ENCODE measurements at regions not wholly inside any gene's neighbourhood (a gene's known extent, or its start where the extent isn't known, plus 50 kb on each side); places are given as distances from the start of the nearest gene placed in this dataset.

- Histone ChIP-seq H3K4me1 (ENCODE audit: insufficient read depth, insufficient read length) (no peaks in the 10 kb centered on the region), H3K4me3 (ENCODE audit: insufficient read length, low read depth) (no peak overlapping the region), H3K9me3 (ENCODE audit: insufficient read depth, low read length) (no peaks in the 10 kb centered on the region), H3K36me3 (ENCODE audit: insufficient read depth, insufficient read length, low read length) (no peaks in the 10 kb centered on the region), H3K27me3 (ENCODE audit: insufficient read depth, insufficient read length) (no peaks in the 10 kb centered on the region), H3K9ac (ENCODE audit: insufficient read length, low read depth) (no peak overlapping the region)
- TF ChIP-seq ZNF274 (IDR thresholded peaks at IDR 0.05; ENCODE audit: low read depth, low read length): no peak
- no peak for TF ChIP-seq YY1 (IDR thresholded peaks at IDR 0.05; ENCODE audit: insufficient read depth, insufficient read length)
- TF ChIP-seq SUZ12 (IDR thresholded peaks at IDR 0.05; ENCODE audit: extremely low read depth, insufficient read depth, insufficient read length): no peak
- DNase-seq (ENCODE audit: low read depth, low spot score): peak; percentile 46
Measured at GRCh38 chr4:27861381-27861787, 1000.7 kb downstream of the STIM2 start.

- H3K4me3 ChIP-seq (ENCODE audit: insufficient read length, low read depth): no peak overlapping the region
- no peaks in the 10 kb centered on the region for H3K36me3 ChIP-seq (ENCODE audit: insufficient read depth, insufficient read length, low read length)
- no peak for DNase-seq (ENCODE audit: low read depth, low spot score)
- no peak overlapping the region for H3K9ac ChIP-seq (ENCODE audit: insufficient read length, low read depth)
- H3K4me1 ChIP-seq (ENCODE audit: insufficient read depth, insufficient read length): no peaks in the 10 kb centered on the region
- H3K27me3 ChIP-seq (ENCODE audit: insufficient read depth, insufficient read length): no peaks in the 10 kb centered on the region
- TF ChIP-seq YY1 (IDR thresholded peaks at IDR 0.05; ENCODE audit: insufficient read depth, insufficient read length) (no peak), ZNF274 (IDR thresholded peaks at IDR 0.05; ENCODE audit: low read depth, low read length) (no peak), SUZ12 (IDR thresholded peaks at IDR 0.05; ENCODE audit: extremely low read depth, insufficient read depth, insufficient read length) (no peak)
- no peaks in the 10 kb centered on the region for H3K9me3 ChIP-seq (ENCODE audit: insufficient read depth, low read length)
Measured at GRCh38 chr4:27861802-27862201, 1001.2 kb downstream of the STIM2 start.

GRCh38 chr4:27873596-27873995 lies 1013.0 kb downstream of the STIM2 start:
- no peaks in the 10 kb centered on the region for H3K27me3 ChIP-seq (ENCODE audit: insufficient read depth, insufficient read length)
- no peak overlapping the region for H3K9ac ChIP-seq (ENCODE audit: insufficient read length, low read depth)
- TF ChIP-seq ZNF274 (IDR thresholded peaks at IDR 0.05; ENCODE audit: low read depth, low read length): no peak
- TF ChIP-seq YY1 (IDR thresholded peaks at IDR 0.05; ENCODE audit: insufficient read depth, insufficient read length): no peak
- no peak for TF ChIP-seq SUZ12 (IDR thresholded peaks at IDR 0.05; ENCODE audit: extremely low read depth, insufficient read depth, insufficient read length)
- H3K36me3 ChIP-seq (ENCODE audit: insufficient read depth, insufficient read length, low read length): no peaks in the 10 kb centered on the region
- no peak for DNase-seq (ENCODE audit: low read depth, low spot score)
- H3K9me3 ChIP-seq (ENCODE audit: insufficient read depth, low read length): no peaks in the 10 kb centered on the region
- no peaks in the 10 kb centered on the region for H3K4me1 ChIP-seq (ENCODE audit: insufficient read depth, insufficient read length)
- no peak overlapping the region for H3K4me3 ChIP-seq (ENCODE audit: insufficient read length, low read depth)

- Histone ChIP-seq H3K4me3 (ENCODE audit: insufficient read length, low read depth) (no peak overlapping the region), H3K9me3 (ENCODE audit: insufficient read depth, low read length) (peaks cover 8% of the 10 kb centered on the region; the same call in 1 of the 2 replicates), H3K9ac (ENCODE audit: insufficient read length, low read depth) (no peak overlapping the region), H3K27me3 (ENCODE audit: insufficient read depth, insufficient read length) (no peaks in the 10 kb centered on the region), H3K36me3 (ENCODE audit: insufficient read depth, insufficient read length, low read length) (no peaks in the 10 kb centered on the region), H3K4me1 (ENCODE audit: insufficient read depth, insufficient read length) (no peaks in the 10 kb centered on the region)
- no peak for TF ChIP-seq YY1 (IDR thresholded peaks at IDR 0.05; ENCODE audit: insufficient read depth, insufficient read length)
- TF ChIP-seq ZNF274 (IDR thresholded peaks at IDR 0.05; ENCODE audit: low read depth, low read length): no peak
- TF ChIP-seq SUZ12 (IDR thresholded peaks at IDR 0.05; ENCODE audit: extremely low read depth, insufficient read depth, insufficient read length): no peak
- no peak for DNase-seq (ENCODE audit: low read depth, low spot score)
Measured at GRCh38 chr4:27881705-27882104, 1021.1 kb downstream of the STIM2 start.

- TF ChIP-seq SUZ12 (IDR thresholded peaks at IDR 0.05; ENCODE audit: extremely low read depth, insufficient read depth, insufficient read length) (no peak), YY1 (IDR thresholded peaks at IDR 0.05; ENCODE audit: insufficient read depth, insufficient read length) (no peak), ZNF274 (IDR thresholded peaks at IDR 0.05; ENCODE audit: low read depth, low read length) (no peak)
- no peaks in the 10 kb centered on the region; the same call in 1 of the 2 replicates for H3K9me3 ChIP-seq (ENCODE audit: insufficient read depth, low read length)
- no peak overlapping the region for H3K4me3 ChIP-seq (ENCODE audit: insufficient read length, low read depth)
- no peaks in the 10 kb centered on the region for H3K36me3 ChIP-seq (ENCODE audit: insufficient read depth, insufficient read length, low read length)
- DNase-seq (ENCODE audit: low read depth, low spot score): no peak
- H3K4me1 ChIP-seq (ENCODE audit: insufficient read depth, insufficient read length): no peaks in the 10 kb centered on the region
- no peaks in the 10 kb centered on the region for H3K27me3 ChIP-seq (ENCODE audit: insufficient read depth, insufficient read length)
- no peak overlapping the region for H3K9ac ChIP-seq (ENCODE audit: insufficient read length, low read depth)
Measured at GRCh38 chr4:27886120-27886519, 1025.5 kb downstream of the STIM2 start.

- no peak overlapping the region for H3K4me3 ChIP-seq (ENCODE audit: insufficient read length, low read depth)
- DNase-seq (ENCODE audit: low read depth, low spot score): no peak
- H3K27me3 ChIP-seq (ENCODE audit: insufficient read depth, insufficient read length): no peaks in the 10 kb centered on the region
- H3K4me1 ChIP-seq (ENCODE audit: insufficient read depth, insufficient read length): no peaks in the 10 kb centered on the region
- no peak overlapping the region for H3K9ac ChIP-seq (ENCODE audit: insufficient read length, low read depth)
- H3K9me3 ChIP-seq (ENCODE audit: insufficient read depth, low read length): no peaks in the 10 kb centered on the region; the same call in 1 of the 2 replicates
- no peaks in the 10 kb centered on the region for H3K36me3 ChIP-seq (ENCODE audit: insufficient read depth, insufficient read length, low read length)
- TF ChIP-seq SUZ12 (IDR thresholded peaks at IDR 0.05; ENCODE audit: extremely low read depth, insufficient read depth, insufficient read length) (no peak), ZNF274 (IDR thresholded peaks at IDR 0.05; ENCODE audit: low read depth, low read length) (no peak), YY1 (IDR thresholded peaks at IDR 0.05; ENCODE audit: insufficient read depth, insufficient read length) (no peak)
Measured at GRCh38 chr4:27887646-27888045, 1027.0 kb downstream of the STIM2 start.

GRCh38 chr4:27888505-27888904 lies 1027.9 kb downstream of the STIM2 start:
- H3K27me3 ChIP-seq (ENCODE audit: insufficient read depth, insufficient read length): no peaks in the 10 kb centered on the region
- TF ChIP-seq YY1 (IDR thresholded peaks at IDR 0.05; ENCODE audit: insufficient read depth, insufficient read length): no peak
- TF ChIP-seq SUZ12 (IDR thresholded peaks at IDR 0.05; ENCODE audit: extremely low read depth, insufficient read depth, insufficient read length): no peak
- no peak for TF ChIP-seq ZNF274 (IDR thresholded peaks at IDR 0.05; ENCODE audit: low read depth, low read length)
- H3K9me3 ChIP-seq (ENCODE audit: insufficient read depth, low read length): no peaks in the 10 kb centered on the region; the same call in 1 of the 2 replicates
- no peak overlapping the region for H3K9ac ChIP-seq (ENCODE audit: insufficient read length, low read depth)
- no peak for DNase-seq (ENCODE audit: low read depth, low spot score)
- H3K4me1 ChIP-seq (ENCODE audit: insufficient read depth, insufficient read length): no peaks in the 10 kb centered on the region
- H3K4me3 ChIP-seq (ENCODE audit: insufficient read length, low read depth): no peak overlapping the region
- H3K36me3 ChIP-seq (ENCODE audit: insufficient read depth, insufficient read length, low read length): no peaks in the 10 kb centered on the region

Data from NT2/D1 (cell line).